ENCODE measurements at regions not wholly inside any gene's neighbourhood (a gene's known extent, or its start where the extent isn't known, plus 50 kb on each side); places are given as distances from the start of the nearest gene placed in this dataset.

GRCh38 chr1:99566290-99567021 is 79.5 kb upstream of the PALMD start (continued):
- TF ChIP-seq TARDBP (CRISPR knock-in tag; IDR thresholded peaks at IDR 0.05) (peak; percentile 71; the same call in 1 of the 2 replicates), ZNF83 (CRISPR knock-in tag; IDR thresholded peaks at IDR 0.05; ENCODE audit: borderline replicate concordance) (no peak), TFDP1 (CRISPR knock-in tag; IDR thresholded peaks at IDR 0.05; ENCODE audit: borderline replicate concordance) (no peak), PAXIP1 (CRISPR knock-in tag; conservative IDR thresholded peaks at IDR 0.05) (peak; percentile 97), DNMT1 (CRISPR knock-in tag; IDR thresholded peaks at IDR 0.05) (no peak), ETV5 (CRISPR knock-in tag; IDR thresholded peaks at IDR 0.05; ENCODE audit: borderline replicate concordance) (0 out of 2 replicates have a peak, but pooled peaks have one; percentile 52), ZNF407 (CRISPR knock-in tag; IDR thresholded peaks at IDR 0.05; ENCODE audit: not compliant biosample characterization) (no peak), SP2 (CRISPR knock-in tag; IDR thresholded peaks at IDR 0.05) (no peak), ZSCAN12 (CRISPR knock-in tag; IDR thresholded peaks at IDR 0.05) (no peak), U2AF1 (optimal IDR thresholded peaks at IDR 0.05; ENCODE audit: low read depth, low read length) (no peak), ZNF281 (CRISPR knock-in tag; IDR thresholded peaks at IDR 0.05; ENCODE audit: borderline replicate concordance) (no peak), NR2F6 (IDR thresholded peaks at IDR 0.05) (peak; percentile 81), NR2F6 (CRISPR knock-in tag; IDR thresholded peaks at IDR 0.05) (peak; percentile 62)
